ENCODE measurements at regions not wholly inside any gene's neighbourhood (a gene's known extent, or its start where the extent isn't known, plus 50 kb on each side); places are given as distances from the start of the nearest gene placed in this dataset.

DNA sequence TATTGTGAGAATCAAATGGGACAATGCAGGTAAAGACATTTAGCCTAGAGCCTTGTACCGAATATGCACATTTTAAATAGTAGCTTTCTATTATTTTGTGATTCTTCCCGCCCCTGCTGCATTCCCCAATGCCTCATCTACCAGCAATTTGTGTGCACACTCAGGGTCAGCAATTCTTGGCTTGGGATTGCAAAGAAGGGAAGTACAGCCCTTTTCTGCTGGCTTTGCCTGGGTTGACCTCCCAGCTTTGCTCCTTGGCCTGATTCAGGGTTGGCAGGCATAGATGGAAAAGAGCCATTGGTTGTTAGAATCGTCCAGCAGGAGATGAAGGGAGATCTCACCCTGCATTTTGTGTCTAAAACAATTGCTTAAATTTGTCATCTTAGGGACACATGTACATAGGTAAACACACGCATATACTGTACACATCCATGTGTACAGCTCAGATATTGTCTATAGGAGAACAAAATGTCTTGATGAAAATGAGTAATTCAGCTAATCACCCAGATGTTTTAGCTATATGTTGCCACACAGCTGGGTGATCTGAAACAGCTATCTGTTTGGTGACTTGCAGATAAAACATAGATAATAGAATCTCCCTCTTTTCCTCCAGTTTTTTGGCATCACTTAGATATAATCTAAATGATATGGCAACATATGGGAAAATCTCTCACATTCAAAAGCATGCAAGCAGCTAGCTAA is 340.9 kb upstream of the TBL1XR1 start:
- TF ChIP-seq POLR2A (IDR thresholded peaks at IDR 0.05) (no peak), CTCF (IDR thresholded peaks at IDR 0.05) (no peak)
